HepG2 (cell line): ENCODE measurements at regions not wholly inside any gene's neighbourhood (a gene's known extent, or its start where the extent isn't known, plus 50 kb on each side); places are given as distances from the start of the nearest gene placed in this dataset.
"Not testable (repeated sequence)": the region's sequence is repeated elsewhere in the genome, so short reads cannot be mapped to it uniquely, and the experiment has no call there.

ENCODE experiments used
- FOXA3 ChIP-seq: IDR thresholded peaks from 2 replicates; pipeline ENCODE4 v1.6.1; 2016; ENCODE audit warnings: missing genetic modification reagents, missing compliant biosample characterization
- FOXM1 ChIP-seq: sonication (generic); formaldehyde crosslinking; IDR thresholded peaks from 2 replicates; pipeline ENCODE4 v1.5.0; 2020; ENCODE audit warnings: missing genetic modification reagents
- GABPA ChIP-seq, 2 experiments: IDR thresholded peaks; 2 replicates each; pipeline ENCODE4 v1.6.1; 2011 to 2016; ENCODE audit warnings: low read depth in 2 of 2, low read length in 1 of 2, missing biosample characterization in 1 of 2, missing genetic modification characterization in 1 of 2
- HNRNPH1 ChIP-seq: fragments of 200-400 bp; formaldehyde crosslinking; optimal IDR thresholded peaks from 2 replicates; pipeline ENCODE3; 2017; ENCODE audit warnings: mild to moderate bottlenecking, low read depth, low read length
- HNRNPL ChIP-seq: fragments of 200-400 bp; formaldehyde crosslinking; IDR thresholded peaks from 2 replicates; pipeline ENCODE4 v1.6.1; 2017; ENCODE audit warnings: mild to moderate bottlenecking, low read depth, low read length
- JUND ChIP-seq: sonication (generic); formaldehyde crosslinking; IDR thresholded peaks from 2 replicates; pipeline ENCODE4 v1.8.0; 2022; ENCODE audit warnings: mild to moderate bottlenecking, missing genetic modification reagents
- ZIK1 ChIP-seq: sonication (generic); formaldehyde crosslinking; IDR thresholded peaks from 2 replicates; pipeline ENCODE4 v1.5.0; 2020; ENCODE audit warnings: mild to moderate bottlenecking, low read depth, missing genetic modification reagents, borderline replicate concordance
- ZNF644 ChIP-seq: IDR thresholded peaks from 2 replicates; pipeline ENCODE4 v1.6.1; 2016; ENCODE audit warnings: low read depth
- ZNF670 ChIP-seq: sonication (generic); formaldehyde crosslinking; IDR thresholded peaks from 2 replicates; pipeline ENCODE4 v1.8.0; 2022; ENCODE audit warnings: mild to moderate bottlenecking, missing genetic modification reagents, borderline replicate concordance
- TF ChIP-seq, protein P1 (sequence below): sonication (generic); formaldehyde crosslinking; IDR thresholded peaks from 2 replicates; pipeline ENCODE4 v1.5.0; 2020; ENCODE audit warnings: mild to moderate bottlenecking, missing genetic modification reagents, moderate library complexity
- TF ChIP-seq, protein P2 (sequence below): sonication (generic); formaldehyde crosslinking; IDR thresholded peaks from 2 replicates; pipeline ENCODE4 v1.8.1; 2022; ENCODE audit warnings: mild to moderate bottlenecking, missing genetic modification reagents

DNA sequence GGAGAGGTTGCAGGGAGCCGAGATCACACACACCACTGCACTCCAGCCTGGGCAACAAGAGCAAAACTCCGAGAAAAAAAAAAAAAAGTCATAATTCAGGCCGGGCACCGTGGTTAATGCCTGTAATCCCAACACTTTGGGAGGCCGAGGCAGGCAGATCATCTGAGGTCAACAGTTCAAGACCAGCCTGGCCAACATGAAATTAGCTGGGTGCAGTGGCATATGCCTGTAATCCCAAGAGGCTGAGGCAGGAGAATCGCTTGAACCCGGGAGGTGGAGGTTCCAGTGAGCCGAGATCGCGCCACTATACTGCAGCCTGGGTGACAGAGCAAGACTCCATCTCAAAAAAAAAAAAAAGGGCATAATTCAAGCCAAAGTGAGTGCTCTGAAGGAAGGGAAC lies 50.8 kb upstream of the SEC14L1 start:
- TF ChIP-seq, protein P1, sequence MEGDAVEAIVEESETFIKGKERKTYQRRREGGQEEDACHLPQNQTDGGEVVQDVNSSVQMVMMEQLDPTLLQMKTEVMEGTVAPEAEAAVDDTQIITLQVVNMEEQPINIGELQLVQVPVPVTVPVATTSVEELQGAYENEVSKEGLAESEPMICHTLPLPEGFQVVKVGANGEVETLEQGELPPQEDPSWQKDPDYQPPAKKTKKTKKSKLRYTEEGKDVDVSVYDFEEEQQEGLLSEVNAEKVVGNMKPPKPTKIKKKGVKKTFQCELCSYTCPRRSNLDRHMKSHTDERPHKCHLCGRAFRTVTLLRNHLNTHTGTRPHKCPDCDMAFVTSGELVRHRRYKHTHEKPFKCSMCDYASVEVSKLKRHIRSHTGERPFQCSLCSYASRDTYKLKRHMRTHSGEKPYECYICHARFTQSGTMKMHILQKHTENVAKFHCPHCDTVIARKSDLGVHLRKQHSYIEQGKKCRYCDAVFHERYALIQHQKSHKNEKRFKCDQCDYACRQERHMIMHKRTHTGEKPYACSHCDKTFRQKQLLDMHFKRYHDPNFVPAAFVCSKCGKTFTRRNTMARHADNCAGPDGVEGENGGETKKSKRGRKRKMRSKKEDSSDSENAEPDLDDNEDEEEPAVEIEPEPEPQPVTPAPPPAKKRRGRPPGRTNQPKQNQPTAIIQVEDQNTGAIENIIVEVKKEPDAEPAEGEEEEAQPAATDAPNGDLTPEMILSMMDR (CRISPR knock-in tag) = not testable (repeated sequence)
- TF ChIP-seq, protein P2, sequence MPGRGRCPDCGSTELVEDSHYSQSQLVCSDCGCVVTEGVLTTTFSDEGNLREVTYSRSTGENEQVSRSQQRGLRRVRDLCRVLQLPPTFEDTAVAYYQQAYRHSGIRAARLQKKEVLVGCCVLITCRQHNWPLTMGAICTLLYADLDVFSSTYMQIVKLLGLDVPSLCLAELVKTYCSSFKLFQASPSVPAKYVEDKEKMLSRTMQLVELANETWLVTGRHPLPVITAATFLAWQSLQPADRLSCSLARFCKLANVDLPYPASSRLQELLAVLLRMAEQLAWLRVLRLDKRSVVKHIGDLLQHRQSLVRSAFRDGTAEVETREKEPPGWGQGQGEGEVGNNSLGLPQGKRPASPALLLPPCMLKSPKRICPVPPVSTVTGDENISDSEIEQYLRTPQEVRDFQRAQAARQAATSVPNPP (CRISPR knock-in tag) = not testable (repeated sequence)
- not testable (repeated sequence) for TF ChIP-seq HNRNPH1; HNRNPL; FOXA3 (CRISPR knock-in tag); ZIK1 (CRISPR knock-in tag); FOXM1 (CRISPR knock-in tag); ZNF670; JUND (CRISPR knock-in tag); ZNF644; GABPA (IDR thresholded peaks at IDR 0.05; ENCODE audit: low read depth, low read length); GABPA (CRISPR knock-in tag; IDR thresholded peaks at IDR 0.05; ENCODE audit: low read depth)
